GM12878 (cell line): ENCODE measurements at regions not wholly inside any gene's neighbourhood (a gene's known extent, or its start where the extent isn't known, plus 50 kb on each side); places are given as distances from the start of the nearest gene placed in this dataset.

Source experiments
- ATAC-seq: fragments of 200-7000 bp; cut with Tn5 transposase; 3 replicates; pipeline ENCODE4 v1.9.1; 2020; ENCODE audit warnings: mild to moderate bottlenecking, moderate library complexity
- BruUV-seq: library from RNA; stranded (reverse); fragments of 400-500 nt; replicated peaks from 2 replicates; lab custom pipeline; 2021; lab: Mats Ljungman, UMichigan
- CTCF ChIA-PET: fragments of 300-600 bp; sonication (Branson Sonifier 250); formaldehyde crosslinking; extraction: SDS; loops from one replicate; lab custom pipeline; 2021; ENCODE audit warnings: inconsistent platforms; lab: Yijun Ruan, JAX
- POLR2A ChIA-PET: fragments of 350-600 bp; formaldehyde crosslinking; extraction: SDS; loops from one replicate; lab custom pipeline; 2021; ENCODE audit warnings: inconsistent platforms; lab: Charles Lee
- RAD21 ChIA-PET: fragments of 300-600 bp; sonication (Branson Sonifier 250); formaldehyde crosslinking; loops from one replicate; lab custom pipeline; 2023; ENCODE audit warnings: antibody characterized with exemption; ENCODE audit not compliant: unreplicated experiment; lab: Charles Lee
- SMC1A ChIA-PET: fragments of 300-600 bp; sonication (Branson Sonifier 250); formaldehyde crosslinking; loops from one replicate; lab custom pipeline; 2023; ENCODE audit not compliant: unreplicated experiment, uncharacterized antibody; lab: Charles Lee
- DNase-seq: peaks from one replicate; pipeline ENCODE4 v3.0.0-alpha.2; 2011; ENCODE audit warnings: low read depth, low spot score
- FAIRE-seq: peaks from 3 replicates; lab custom pipeline; 2011; peaks lifted over from hg19 to GRCh38; lab: Jason Lieb, UNC
- H2AFZ ChIP-seq: 2 replicates; pipeline ENCODE4 v1.6.0; 2011; ENCODE audit warnings: low read depth, low read length, control low read depth; ENCODE audit not compliant: control insufficient read depth
- H3K27ac ChIP-seq: 2 replicates; pipeline ENCODE4 v1.5.1; 2011; ENCODE audit warnings: control low read depth; ENCODE audit not compliant: control insufficient read depth, insufficient read depth
- H3K27me3 ChIP-seq, 2 experiments: replicated peaks in 1 of 2; 2 replicates each; pipeline versions ENCODE4 v1.6.0 to v1.6.1; 2011; ENCODE audit warnings: low read length in 1 of 2; ENCODE audit not compliant: control insufficient read depth in 2 of 2, insufficient read depth in 2 of 2
- H3K36me3 ChIP-seq, 2 experiments: 2 replicates each; pipeline ENCODE4 v1.5.1; 2011; ENCODE audit warnings: low read length in 1 of 2; ENCODE audit not compliant: control insufficient read depth in 2 of 2, insufficient read depth in 2 of 2
- H3K4me1 ChIP-seq: 2 replicates; pipeline ENCODE4 v1.6.1; 2011; ENCODE audit warnings: mild to moderate bottlenecking, low read length, moderate library complexity, mixed read lengths; ENCODE audit not compliant: control insufficient read depth, insufficient read depth
- H3K4me2 ChIP-seq: 2 replicates; pipeline ENCODE4 v1.6.0; 2011; ENCODE audit warnings: control low read depth; ENCODE audit not compliant: control insufficient read depth, insufficient read depth
- H3K4me3 ChIP-seq: fragments of 200-600 bp; sonication (generic); 2 replicates; pipeline ENCODE4 v1.5.1; 2016
- H3K79me2 ChIP-seq: 2 replicates; pipeline ENCODE4 v1.6.0; 2011; ENCODE audit warnings: low read length; ENCODE audit not compliant: control insufficient read depth, insufficient read depth
- H3K9ac ChIP-seq: 2 replicates; pipeline ENCODE4 v1.8.0; 2011; ENCODE audit warnings: low read length, control low read depth, mixed read lengths; ENCODE audit not compliant: control insufficient read depth, insufficient read depth
- H3K9me3 ChIP-seq: replicated peaks from 3 replicates; pipeline ENCODE4 v1.5.1; 2011; ENCODE audit warnings: mild to moderate bottlenecking, low read length; ENCODE audit not compliant: control insufficient read depth, insufficient read depth
- H4K20me1 ChIP-seq: 2 replicates; pipeline ENCODE4 v1.6.0; 2011; ENCODE audit not compliant: control insufficient read depth, insufficient read depth
- ATF7 ChIP-seq: fragments of 450-650 bp; IDR thresholded peaks from 2 replicates; pipeline ENCODE4 v1.6.1; 2016; ENCODE audit warnings: low read depth, mild to moderate bottlenecking
- CBFB ChIP-seq: IDR thresholded peaks from 2 replicates; pipeline ENCODE4 v1.6.1; 2016; ENCODE audit warnings: antibody characterized with exemption, low read depth
- CREB1 ChIP-seq: IDR thresholded peaks from 2 replicates; pipeline ENCODE4 v1.6.1; 2012; ENCODE audit warnings: low read depth, mild to moderate bottlenecking, inconsistent platforms
- RB1 ChIP-seq: fragments of 450-650 bp; formaldehyde crosslinking; IDR thresholded peaks from 2 replicates; pipeline ENCODE4 v1.6.1; 2017; ENCODE audit warnings: mild to moderate bottlenecking, borderline replicate concordance
- RFX5 ChIP-seq: IDR thresholded peaks from 2 replicates; pipeline ENCODE4 v1.6.1; 2011; ENCODE audit warnings: low read depth, low read length, improper control_type of control experiment
- WRNIP1 ChIP-seq: IDR thresholded peaks from 2 replicates; pipeline ENCODE4 v1.6.1; 2011; ENCODE audit warnings: low read depth, low read length, improper control_type of control experiment, borderline replicate concordance
- WGBS: methylation state at CpG from one replicate; pipeline ENCODE4 v1.1.6; 2016; ENCODE audit warnings: low lambda C conversion rate; ENCODE audit not compliant: insufficient replicate concordance, insufficient coverage; ENCODE audit errors: missing lambda C conversion rate; 5-methylcytosine and 5-hydroxymethylcytosine counted together
- in situ Hi-C: fragments of 300-500 bp; cut with MboI; formaldehyde crosslinking; loops from 9 replicates; pipeline ENCODE4 v1.14.3; 2018; ENCODE audit warnings: mixed read lengths
- intact Hi-C: fragments of 100-400 bp; cut with micrococcal nuclease; formaldehyde crosslinking; loops from one replicate; pipeline ENCODE4 v1.14.2; 2022; ENCODE audit not compliant: unreplicated experiment
- TF ChIP-seq, protein P1 (sequence below): fragments of 450-650 bp; conservative IDR thresholded peaks from 2 replicates; pipeline ENCODE4 v1.6.1; 2017; ENCODE audit warnings: mild to moderate bottlenecking, moderate library complexity
- TF ChIP-seq, protein P2 (sequence below): fragments of 150-350 bp; IDR thresholded peaks from 2 replicates; pipeline ENCODE4 v1.6.1; 2014; ENCODE audit warnings: mild to moderate bottlenecking, low read depth, low read length

DNA sequence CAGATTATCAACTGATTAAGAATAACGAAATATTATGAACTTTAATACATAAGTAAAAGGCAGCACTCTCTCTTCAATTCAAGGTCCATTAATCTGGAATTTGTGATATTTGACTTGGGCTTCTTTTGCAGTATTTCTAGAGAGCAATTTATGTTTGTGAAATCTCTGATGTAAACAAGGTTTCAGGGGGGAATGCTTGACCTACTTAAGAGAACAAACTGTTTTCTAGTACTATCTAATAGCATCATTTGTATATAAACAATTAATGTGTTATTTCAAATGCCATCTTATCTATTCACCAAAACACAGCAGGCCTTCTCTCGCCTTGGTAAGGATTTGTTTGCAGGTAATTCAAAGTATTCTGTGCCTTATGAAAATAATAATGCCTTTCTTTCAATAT is 103.6 kb upstream of the FST start:
- no peaks in the 10 kb centered on the region for H3K36me3 ChIP-seq
- H3K4me3 ChIP-seq: no peak overlapping the region
- no peak overlapping the region for H3K9ac ChIP-seq
- ChIA-PET SMC1A (no interaction called here), RAD21 (no interaction called here), CTCF (interaction anchor here (0.9 kb wide), 1 partner anchor 52 kb away, joined by 3 read pairs; no protein-coding TSS in a partner anchor), POLR2A (no interaction called here)
- no peaks in the 10 kb centered on the region; a peak in 1 of 4 replicates for H3K27me3 ChIP-seq
- no peak for TF ChIP-seq CREB1
- no peak for TF ChIP-seq ATF7
- no peak for TF ChIP-seq RB1
- TF ChIP-seq, protein P1, sequence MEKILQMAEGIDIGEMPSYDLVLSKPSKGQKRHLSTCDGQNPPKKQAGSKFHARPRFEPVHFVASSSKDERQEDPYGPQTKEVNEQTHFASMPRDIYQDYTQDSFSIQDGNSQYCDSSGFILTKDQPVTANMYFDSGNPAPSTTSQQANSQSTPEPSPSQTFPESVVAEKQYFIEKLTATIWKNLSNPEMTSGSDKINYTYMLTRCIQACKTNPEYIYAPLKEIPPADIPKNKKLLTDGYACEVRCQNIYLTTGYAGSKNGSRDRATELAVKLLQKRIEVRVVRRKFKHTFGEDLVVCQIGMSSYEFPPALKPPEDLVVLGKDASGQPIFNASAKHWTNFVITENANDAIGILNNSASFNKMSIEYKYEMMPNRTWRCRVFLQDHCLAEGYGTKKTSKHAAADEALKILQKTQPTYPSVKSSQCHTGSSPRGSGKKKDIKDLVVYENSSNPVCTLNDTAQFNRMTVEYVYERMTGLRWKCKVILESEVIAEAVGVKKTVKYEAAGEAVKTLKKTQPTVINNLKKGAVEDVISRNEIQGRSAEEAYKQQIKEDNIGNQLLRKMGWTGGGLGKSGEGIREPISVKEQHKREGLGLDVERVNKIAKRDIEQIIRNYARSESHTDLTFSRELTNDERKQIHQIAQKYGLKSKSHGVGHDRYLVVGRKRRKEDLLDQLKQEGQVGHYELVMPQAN: no peak
- TF ChIP-seq RFX5: no peak
- TF ChIP-seq WRNIP1: no peak
- TF ChIP-seq, protein P2, sequence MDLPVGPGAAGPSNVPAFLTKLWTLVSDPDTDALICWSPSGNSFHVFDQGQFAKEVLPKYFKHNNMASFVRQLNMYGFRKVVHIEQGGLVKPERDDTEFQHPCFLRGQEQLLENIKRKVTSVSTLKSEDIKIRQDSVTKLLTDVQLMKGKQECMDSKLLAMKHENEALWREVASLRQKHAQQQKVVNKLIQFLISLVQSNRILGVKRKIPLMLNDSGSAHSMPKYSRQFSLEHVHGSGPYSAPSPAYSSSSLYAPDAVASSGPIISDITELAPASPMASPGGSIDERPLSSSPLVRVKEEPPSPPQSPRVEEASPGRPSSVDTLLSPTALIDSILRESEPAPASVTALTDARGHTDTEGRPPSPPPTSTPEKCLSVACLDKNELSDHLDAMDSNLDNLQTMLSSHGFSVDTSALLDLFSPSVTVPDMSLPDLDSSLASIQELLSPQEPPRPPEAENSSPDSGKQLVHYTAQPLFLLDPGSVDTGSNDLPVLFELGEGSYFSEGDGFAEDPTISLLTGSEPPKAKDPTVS: no peak
- no peak for TF ChIP-seq CBFB
- H3K27ac ChIP-seq: no peak overlapping the region
- no peaks in the 10 kb centered on the region for H4K20me1 ChIP-seq
- BruUV-seq: no TSS peak
- no peak for DNase-seq
- H3K9me3 ChIP-seq: no peaks in the 10 kb centered on the region
- H3K79me2 ChIP-seq: no peaks in the 10 kb centered on the region
- intact Hi-C loops (no loop called here), in situ Hi-C loops (no loop called here)
- no peak overlapping the region for H2AFZ ChIP-seq
- no peak for ATAC-seq
- H3K4me2 ChIP-seq: no peak overlapping the region
- H3K4me1 ChIP-seq: no peaks in the 10 kb centered on the region
- WGBS: 25% methylated on average over 2 of the region's 2 CpGs
- no peak for FAIRE-seq
